ENCODE measurements at regions not wholly inside any gene's neighbourhood (a gene's known extent, or its start where the extent isn't known, plus 50 kb on each side); places are given as distances from the start of the nearest gene placed in this dataset.

- DNase-seq (ENCODE audit: low read depth, low spot score): no peak
Observed at GRCh38 chr3:127061641-127062040, 78.7 kb downstream of the PLXNA1 start.

More at GRCh38 chr3:127061641-127062040, 78.7 kb downstream of the PLXNA1 start:
- H3K79me2 ChIP-seq (ENCODE audit: control insufficient read depth, insufficient read depth, low read length): no peaks in the 10 kb centered on the region
- H3K9ac ChIP-seq (replicated peaks; ENCODE audit: extremely low read depth, insufficient read depth, low read length): no peak overlapping the region
- ChIA-PET CTCF (interaction anchor here (0.8 to 1.6 kb wide), 2 partner anchors 12 kb away, joined by 3 to 4 read pairs; no protein-coding TSS in a partner anchor), POLR2A (no interaction called here)
- H3K27me3 ChIP-seq (ENCODE audit: control insufficient read depth in 2 of 2, insufficient read depth in 2 of 2, low read length in 2 of 2): peaks cover 0 to 3% of the 10 kb centered on the region in 2 experiments
- no peak overlapping the region for H3K27ac ChIP-seq (ENCODE audit: insufficient read depth, low read depth, low read length)
- BruUV-seq (replicated peaks): no TSS peak
- no peak for FAIRE-seq
- no peaks in the 10 kb centered on the region for H3K9me3 ChIP-seq (replicated peaks; ENCODE audit: control insufficient read depth, insufficient read depth, low read length)
- TF ChIP-seq JUN (IDR thresholded peaks at IDR 0.05; ENCODE audit: borderline replicate concordance, insufficient read depth, insufficient read length, low read depth): no peak
- no peak for TF ChIP-seq MAX (IDR thresholded peaks at IDR 0.05; ENCODE audit: insufficient read depth, insufficient read length)
- TF ChIP-seq CTCF (IDR thresholded peaks at IDR 0.05; ENCODE audit: extremely low read depth in 1 of 2, insufficient read depth in 1 of 2, low read depth in 1 of 2, low read length in 2 of 2): no peak
- no peak for TF ChIP-seq GATA2 (IDR thresholded peaks at IDR 0.05; ENCODE audit: insufficient read depth, insufficient read length, low read depth, low read length)
- no peak for TF ChIP-seq POLR2AphosphoS5 (IDR thresholded peaks at IDR 0.05; ENCODE audit: insufficient read depth, low read depth, low read length)
- no peak for TF ChIP-seq EZH2 (IDR thresholded peaks at IDR 0.05; ENCODE audit: borderline replicate concordance, low read depth, low read length, severe bottlenecking)
- TF ChIP-seq FOS (IDR thresholded peaks at IDR 0.05; ENCODE audit: borderline replicate concordance, insufficient read depth, low read length): no peak
- TF ChIP-seq MYC (IDR thresholded peaks at IDR 0.05; ENCODE audit: low read depth, low read length): no peak
- TF ChIP-seq POLR2A (IDR thresholded peaks at IDR 0.05; ENCODE audit: low read depth, low read length): no peak
- no peaks in the 10 kb centered on the region for H4K20me1 ChIP-seq (replicated peaks; ENCODE audit: control insufficient read depth, extremely low read depth, insufficient read depth, low read length)
- no peaks in the 10 kb centered on the region for H3K9me1 ChIP-seq (replicated peaks; ENCODE audit: control insufficient read depth, extremely low read depth, insufficient read depth, low read length)
- intact Hi-C loops (cut with micrococcal nuclease): no loop called here
- no peaks in the 10 kb centered on the region for H3K4me1 ChIP-seq (ENCODE audit: control insufficient read depth, extremely low read depth, insufficient read depth, low read length)
- no peak overlapping the region for H3K4me2 ChIP-seq (ENCODE audit: insufficient read depth, low read length)
- no peak overlapping the region for H3K4me3 ChIP-seq (replicated peaks in 1 of 3; ENCODE audit: insufficient read depth in 1 of 3, low read depth in 1 of 3, low read length in 3 of 3)
- dilution Hi-C loops (cut with MboI; ENCODE audit: extremely low pct_ligation_motif_present, low sequenced_read_pairs): no loop called here
- H3K36me3 ChIP-seq (ENCODE audit: control insufficient read depth in 2 of 2, extremely low read depth in 1 of 2, insufficient read depth in 2 of 2, low read length in 2 of 2): no peaks in the 10 kb centered on the region
- H2AFZ ChIP-seq (ENCODE audit: low read depth, low read length): no peak overlapping the region
